ENCODE measurements at regions not wholly inside any gene's neighbourhood (a gene's known extent, or its start where the extent isn't known, plus 50 kb on each side); places are given as distances from the start of the nearest gene placed in this dataset.

- no peak for TF ChIP-seq CTCF (IDR thresholded peaks at IDR 0.05; ENCODE audit: borderline replicate concordance, insufficient read depth, low read depth, low read length)
Measured at GRCh38 chr6:126110512-126111270, 124.4 kb downstream of the TRMT11 start.

GRCh38 chr6:126111327-126111726, 125.0 kb downstream of the TRMT11 start:
- no peak for TF ChIP-seq CTCF (IDR thresholded peaks at IDR 0.05; ENCODE audit: borderline replicate concordance, insufficient read depth, low read depth, low read length)
- no peak overlapping the region for H3K4me3 ChIP-seq (ENCODE audit: low read depth, low read length)

More at GRCh38 chr6:126110512-126111270, 124.4 kb downstream of the TRMT11 start:
- no peak overlapping the region for H3K4me3 ChIP-seq (ENCODE audit: low read depth, low read length)

- no peak overlapping the region for H3K4me3 ChIP-seq (ENCODE audit: low read depth, low read length)
- no peak for TF ChIP-seq CTCF (IDR thresholded peaks at IDR 0.05; ENCODE audit: borderline replicate concordance, insufficient read depth, low read depth, low read length)
Measured at GRCh38 chr6:126112171-126112632, 125.9 kb downstream of the TRMT11 start.

GRCh38 chr6:126113261-126113660, 126.9 kb downstream of the TRMT11 start:
- TF ChIP-seq CTCF (IDR thresholded peaks at IDR 0.05; ENCODE audit: borderline replicate concordance, insufficient read depth, low read depth, low read length) = no peak
- H3K4me3 ChIP-seq (ENCODE audit: low read depth, low read length) = no peak overlapping the region

- no peak for TF ChIP-seq CTCF (IDR thresholded peaks at IDR 0.05; ENCODE audit: borderline replicate concordance, insufficient read depth, low read depth, low read length)
- H3K4me3 ChIP-seq (ENCODE audit: low read depth, low read length) = no peak overlapping the region
Measured at GRCh38 chr6:126117251-126117650, 130.9 kb downstream of the TRMT11 start.

GRCh38 chr6:126118058-126118755, 131.9 kb downstream of the TRMT11 start:
- TF ChIP-seq CTCF (IDR thresholded peaks at IDR 0.05; ENCODE audit: borderline replicate concordance, insufficient read depth, low read depth, low read length) = no peak
- H3K4me3 ChIP-seq (ENCODE audit: low read depth, low read length) = no peak overlapping the region
